ENCODE measurements at regions not wholly inside any gene's neighbourhood (a gene's known extent, or its start where the extent isn't known, plus 50 kb on each side); places are given as distances from the start of the nearest gene placed in this dataset.

DNA sequence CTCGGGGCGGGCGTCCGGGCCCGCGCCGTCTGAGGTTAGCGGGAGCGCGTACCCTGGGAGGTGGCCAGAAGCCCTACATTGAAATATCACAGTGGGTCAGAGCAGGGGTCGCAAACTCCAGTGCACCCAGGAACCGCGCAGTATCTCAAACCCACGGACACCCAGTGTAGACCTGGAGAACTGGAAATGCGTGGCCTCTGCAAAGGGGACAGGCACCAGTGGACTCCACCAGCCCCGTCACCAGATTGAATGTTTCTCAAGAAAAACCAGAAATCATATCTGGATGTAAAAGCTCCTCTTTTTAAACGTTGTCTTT, 117.6 kb upstream of the SMIM23 start:
- H3K9ac ChIP-seq (ENCODE audit: low read length), result peak overlapping the region; percentile 14
- H4K5ac ChIP-seq (ENCODE audit: low read length), result no peak overlapping the region
- no peak overlapping the region for H3K4me2 ChIP-seq (ENCODE audit: low read length)
- no CpG with 5 or more reads among the region's 17 CpGs for WGBS (ENCODE audit: extremely low coverage, insufficient coverage, low lambda C conversion rate)
- H2BK5ac ChIP-seq (ENCODE audit: low read length), result no peak overlapping the region
- no peak overlapping the region for H3K4ac ChIP-seq (ENCODE audit: low read depth, low read length)
- H3K27me3 ChIP-seq (ENCODE audit: insufficient read depth, low read length, poor library complexity), result no peaks in the 10 kb centered on the region
- H2BK15ac ChIP-seq (replicated peaks; ENCODE audit: low read depth), result no peak overlapping the region
- peak overlapping the region; percentile 11 for H3K18ac ChIP-seq (ENCODE audit: low read length)
- no peaks in the 10 kb centered on the region for H3K79me1 ChIP-seq (ENCODE audit: low read length)
- no peak overlapping the region for H3K23ac ChIP-seq (ENCODE audit: low read length)
- no peak overlapping the region for H3K27ac ChIP-seq (ENCODE audit: low read depth, low read length)
- no peaks in the 10 kb centered on the region for H3K79me2 ChIP-seq (ENCODE audit: control insufficient read depth, insufficient read depth, low read length)
- peak overlapping the region; percentile 84 for H2BK120ac ChIP-seq (ENCODE audit: low read depth, low read length)
- H2AK5ac ChIP-seq (ENCODE audit: low read length), result no peak overlapping the region
- no peak for DNase-seq
- H3K4me1 ChIP-seq (ENCODE audit: control insufficient read depth, low read depth, low read length), result no peaks in the 10 kb centered on the region
- H4K8ac ChIP-seq (ENCODE audit: low read depth, low read length), result no peak overlapping the region
- H3K4me3 ChIP-seq (ENCODE audit: low read length), result no peak overlapping the region
- no peaks in the 10 kb centered on the region for H3K36me3 ChIP-seq (ENCODE audit: control insufficient read depth, insufficient read depth, low read length)
- peak overlapping the region; percentile 57 for H3K56ac ChIP-seq (ENCODE audit: low read length)

DNA sequence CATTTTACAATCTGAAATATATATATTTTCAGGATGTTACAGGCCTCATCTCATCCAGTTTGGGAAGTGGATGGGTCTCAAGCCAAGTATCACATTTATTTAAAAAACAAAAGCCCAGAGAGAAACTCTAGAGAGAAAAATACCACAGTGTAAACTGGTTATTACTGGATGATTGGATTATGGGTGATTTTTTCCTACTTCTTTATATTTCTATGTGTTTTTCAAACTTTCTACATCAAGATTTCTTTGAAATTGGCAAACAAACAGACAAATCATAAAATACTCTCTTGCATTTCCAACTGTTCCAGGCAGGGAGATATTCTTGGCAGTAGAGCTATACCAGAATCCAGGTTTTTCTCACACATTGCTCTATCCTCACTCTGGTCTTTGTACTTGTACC, 116.0 kb upstream of the SMIM23 start:
- Histone ChIP-seq H3K79me2 (ENCODE audit: control insufficient read depth, insufficient read depth, low read length) (no peaks in the 10 kb centered on the region), H3K18ac (ENCODE audit: low read length) (no peak overlapping the region), H2BK15ac (replicated peaks; ENCODE audit: low read depth) (no peak overlapping the region), H3K23ac (ENCODE audit: low read length) (no peak overlapping the region), H3K4me2 (ENCODE audit: low read length) (no peak overlapping the region), H4K5ac (ENCODE audit: low read length) (no peak overlapping the region), H2AK5ac (ENCODE audit: low read length) (no peak overlapping the region), H3K4me1 (ENCODE audit: control insufficient read depth, low read depth, low read length) (no peaks in the 10 kb centered on the region), H3K36me3 (ENCODE audit: control insufficient read depth, insufficient read depth, low read length) (no peaks in the 10 kb centered on the region), H3K79me1 (ENCODE audit: low read length) (no peaks in the 10 kb centered on the region), H3K56ac (ENCODE audit: low read length) (no peak overlapping the region), H3K27ac (ENCODE audit: low read depth, low read length) (no peak overlapping the region), H2BK5ac (ENCODE audit: low read length) (no peak overlapping the region), H3K4ac (ENCODE audit: low read depth, low read length) (no peak overlapping the region), H3K4me3 (ENCODE audit: low read length) (no peak overlapping the region), H3K27me3 (ENCODE audit: insufficient read depth, low read length, poor library complexity) (no peaks in the 10 kb centered on the region), H2BK120ac (ENCODE audit: low read depth, low read length) (no peak overlapping the region), H4K8ac (ENCODE audit: low read depth, low read length) (no peak overlapping the region), H3K9ac (ENCODE audit: low read length) (no peak overlapping the region)
- no peak for DNase-seq

DNA sequence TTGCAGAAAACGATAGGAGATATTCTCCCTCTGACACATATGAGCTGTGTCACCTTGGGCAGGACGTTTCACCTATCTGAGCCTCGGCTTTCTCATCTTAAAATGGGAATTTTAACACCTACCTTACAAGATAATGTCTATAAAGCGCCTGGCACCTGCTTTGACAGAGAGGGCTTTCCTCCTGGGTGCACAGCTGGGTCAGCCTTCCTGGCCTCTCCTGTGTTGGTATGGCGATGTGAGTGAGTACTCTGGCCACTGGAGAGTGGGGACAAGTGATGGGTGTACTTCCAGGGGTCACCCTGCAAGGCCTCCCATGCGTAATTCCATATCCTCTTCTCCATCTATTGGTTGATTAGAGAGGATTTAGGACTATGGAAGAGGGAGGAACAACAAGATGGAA, 113.1 kb upstream of the SMIM23 start:
- no peak overlapping the region for H4K5ac ChIP-seq (ENCODE audit: low read length)
- no peak overlapping the region for H3K4me2 ChIP-seq (ENCODE audit: low read length)
- H3K27ac ChIP-seq (ENCODE audit: low read depth, low read length), result no peak overlapping the region
- H3K79me1 ChIP-seq (ENCODE audit: low read length), result no peaks in the 10 kb centered on the region
- no peak overlapping the region for H3K23ac ChIP-seq (ENCODE audit: low read length)
- DNase-seq, result no peak
- no peak overlapping the region for H2BK15ac ChIP-seq (replicated peaks; ENCODE audit: low read depth)
- H3K27me3 ChIP-seq (ENCODE audit: insufficient read depth, low read length, poor library complexity), result no peaks in the 10 kb centered on the region
- no peak overlapping the region for H4K8ac ChIP-seq (ENCODE audit: low read depth, low read length)
- H3K4me1 ChIP-seq (ENCODE audit: control insufficient read depth, low read depth, low read length), result no peaks in the 10 kb centered on the region
- no peak overlapping the region for H2BK120ac ChIP-seq (ENCODE audit: low read depth, low read length)
- no peaks in the 10 kb centered on the region for H3K79me2 ChIP-seq (ENCODE audit: control insufficient read depth, insufficient read depth, low read length)
- H3K18ac ChIP-seq (ENCODE audit: low read length), result no peak overlapping the region
- H3K36me3 ChIP-seq (ENCODE audit: control insufficient read depth, insufficient read depth, low read length), result no peaks in the 10 kb centered on the region
- no peak overlapping the region for H2AK5ac ChIP-seq (ENCODE audit: low read length)
- H3K56ac ChIP-seq (ENCODE audit: low read length), result no peak overlapping the region
- no peak overlapping the region for H3K9ac ChIP-seq (ENCODE audit: low read length)
- WGBS (ENCODE audit: extremely low coverage, insufficient coverage, low lambda C conversion rate), result no CpG with 5 or more reads among the region's 6 CpGs
- no peak overlapping the region for H2BK5ac ChIP-seq (ENCODE audit: low read length)
- no peak overlapping the region for H3K4ac ChIP-seq (ENCODE audit: low read depth, low read length)
- no peak overlapping the region for H3K4me3 ChIP-seq (ENCODE audit: low read length)

DNA sequence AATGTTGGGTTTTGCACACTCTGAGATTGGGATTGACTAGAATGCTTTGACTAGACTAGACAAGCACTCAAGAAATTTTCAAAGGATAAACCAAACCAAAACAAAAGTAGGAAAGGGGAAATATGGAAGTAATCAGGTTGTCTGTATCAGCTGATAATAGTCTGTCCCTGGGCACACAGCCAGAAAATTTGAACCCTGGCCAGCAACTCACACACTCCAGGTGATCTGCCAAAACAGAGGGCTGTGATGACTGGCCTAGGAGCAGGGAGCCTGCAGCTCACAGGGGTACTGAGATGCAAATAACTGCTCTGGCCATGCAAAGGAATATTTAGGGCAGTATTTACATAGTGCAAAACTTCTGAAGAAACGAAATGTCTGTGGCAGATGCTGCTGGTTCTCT, 112.3 kb upstream of the SMIM23 start:
- no peak overlapping the region for H2BK5ac ChIP-seq (ENCODE audit: low read length)
- no peak overlapping the region for H3K4ac ChIP-seq (ENCODE audit: low read depth, low read length)
- H4K5ac ChIP-seq (ENCODE audit: low read length), result no peak overlapping the region
- H3K4me3 ChIP-seq (ENCODE audit: low read length), result no peak overlapping the region
- no peaks in the 10 kb centered on the region for H3K79me1 ChIP-seq (ENCODE audit: low read length)
- H3K27ac ChIP-seq (ENCODE audit: low read depth, low read length), result no peak overlapping the region
- H3K56ac ChIP-seq (ENCODE audit: low read length), result no peak overlapping the region
- no peaks in the 10 kb centered on the region for H3K36me3 ChIP-seq (ENCODE audit: control insufficient read depth, insufficient read depth, low read length)
- H2AK5ac ChIP-seq (ENCODE audit: low read length), result no peak overlapping the region
- H4K8ac ChIP-seq (ENCODE audit: low read depth, low read length), result no peak overlapping the region
- H2BK15ac ChIP-seq (replicated peaks; ENCODE audit: low read depth), result no peak overlapping the region
- no peak overlapping the region for H2BK120ac ChIP-seq (ENCODE audit: low read depth, low read length)
- no peak for DNase-seq
- no peaks in the 10 kb centered on the region for H3K4me1 ChIP-seq (ENCODE audit: control insufficient read depth, low read depth, low read length)
- H3K4me2 ChIP-seq (ENCODE audit: low read length), result no peak overlapping the region
- H3K79me2 ChIP-seq (ENCODE audit: control insufficient read depth, insufficient read depth, low read length), result no peaks in the 10 kb centered on the region
- H3K23ac ChIP-seq (ENCODE audit: low read length), result no peak overlapping the region
- H3K9ac ChIP-seq (ENCODE audit: low read length), result no peak overlapping the region
- H3K27me3 ChIP-seq (ENCODE audit: insufficient read depth, low read length, poor library complexity), result no peaks in the 10 kb centered on the region
- H3K18ac ChIP-seq (ENCODE audit: low read length), result no peak overlapping the region
- no CpG with 5 or more reads among the region's 1 CpG for WGBS (ENCODE audit: extremely low coverage, insufficient coverage, low lambda C conversion rate)

DNA sequence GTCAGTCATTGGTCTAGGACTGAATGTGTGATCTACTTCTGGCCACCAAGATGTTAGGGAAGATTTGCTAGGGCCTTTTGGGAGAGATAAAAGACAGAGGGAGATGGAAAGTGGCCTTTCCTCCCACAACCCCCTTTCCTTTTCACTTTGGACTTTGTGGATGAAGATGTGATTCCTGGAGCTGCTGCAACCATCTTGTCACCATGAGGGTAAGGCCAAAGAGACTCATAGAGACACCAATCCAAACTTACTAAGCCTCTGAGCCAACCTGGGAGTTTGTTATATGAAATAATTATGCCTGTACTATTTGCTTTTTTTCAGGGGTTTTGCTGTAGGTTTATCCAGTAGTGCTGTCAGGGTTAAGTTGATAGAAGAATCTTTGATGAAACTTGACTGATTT, 111.8 kb upstream of the SMIM23 start:
- Histone ChIP-seq H3K9ac (ENCODE audit: low read length) (no peak overlapping the region), H2AK5ac (ENCODE audit: low read length) (no peak overlapping the region), H3K79me2 (ENCODE audit: control insufficient read depth, insufficient read depth, low read length) (no peaks in the 10 kb centered on the region), H3K4me3 (ENCODE audit: low read length) (no peak overlapping the region), H3K56ac (ENCODE audit: low read length) (no peak overlapping the region), H4K8ac (ENCODE audit: low read depth, low read length) (no peak overlapping the region), H3K4me1 (ENCODE audit: control insufficient read depth, low read depth, low read length) (no peaks in the 10 kb centered on the region), H3K18ac (ENCODE audit: low read length) (no peak overlapping the region), H2BK5ac (ENCODE audit: low read length) (no peak overlapping the region), H3K4me2 (ENCODE audit: low read length) (no peak overlapping the region), H3K27ac (ENCODE audit: low read depth, low read length) (no peak overlapping the region), H4K5ac (ENCODE audit: low read length) (no peak overlapping the region), H3K79me1 (ENCODE audit: low read length) (no peaks in the 10 kb centered on the region), H3K4ac (ENCODE audit: low read depth, low read length) (no peak overlapping the region), H2BK120ac (ENCODE audit: low read depth, low read length) (no peak overlapping the region), H3K27me3 (ENCODE audit: insufficient read depth, low read length, poor library complexity) (no peaks in the 10 kb centered on the region), H3K36me3 (ENCODE audit: control insufficient read depth, insufficient read depth, low read length) (no peaks in the 10 kb centered on the region), H2BK15ac (replicated peaks; ENCODE audit: low read depth) (no peak overlapping the region), H3K23ac (ENCODE audit: low read length) (no peak overlapping the region)
- DNase-seq, result no peak

DNA sequence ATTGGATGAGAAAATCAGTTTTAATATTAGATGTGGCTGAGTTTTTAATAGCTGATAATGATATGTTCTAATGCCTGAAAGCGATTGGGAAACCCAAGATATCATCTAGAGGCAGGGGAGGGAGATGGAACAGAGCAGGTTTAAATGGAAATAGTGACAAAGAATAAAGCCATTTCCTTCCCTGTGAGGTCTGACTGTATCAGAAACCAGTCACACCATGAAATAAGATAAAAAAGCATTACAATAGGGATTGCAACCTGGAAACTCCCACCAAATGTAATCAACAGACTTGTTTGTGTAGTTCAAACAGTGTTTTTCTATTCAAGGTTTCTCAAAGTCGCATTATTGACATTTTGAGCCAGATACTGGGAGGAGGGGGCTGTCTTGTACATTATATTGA, 110.1 kb upstream of the SMIM23 start:
- Histone ChIP-seq H4K5ac (ENCODE audit: low read length) (no peak overlapping the region), H4K8ac (ENCODE audit: low read depth, low read length) (no peak overlapping the region), H3K27ac (ENCODE audit: low read depth, low read length) (no peak overlapping the region), H2AK5ac (ENCODE audit: low read length) (no peak overlapping the region), H2BK15ac (replicated peaks; ENCODE audit: low read depth) (no peak overlapping the region), H3K36me3 (ENCODE audit: control insufficient read depth, insufficient read depth, low read length) (no peaks in the 10 kb centered on the region), H3K18ac (ENCODE audit: low read length) (no peak overlapping the region), H2BK120ac (ENCODE audit: low read depth, low read length) (no peak overlapping the region), H3K79me1 (ENCODE audit: low read length) (no peaks in the 10 kb centered on the region), H3K4me2 (ENCODE audit: low read length) (no peak overlapping the region), H3K23ac (ENCODE audit: low read length) (no peak overlapping the region), H3K79me2 (ENCODE audit: control insufficient read depth, insufficient read depth, low read length) (no peaks in the 10 kb centered on the region), H3K27me3 (ENCODE audit: insufficient read depth, low read length, poor library complexity) (no peaks in the 10 kb centered on the region), H3K9ac (ENCODE audit: low read length) (no peak overlapping the region), H3K56ac (ENCODE audit: low read length) (no peak overlapping the region), H3K4me3 (ENCODE audit: low read length) (no peak overlapping the region), H2BK5ac (ENCODE audit: low read length) (no peak overlapping the region), H3K4me1 (ENCODE audit: control insufficient read depth, low read depth, low read length) (no peaks in the 10 kb centered on the region), H3K4ac (ENCODE audit: low read depth, low read length) (no peak overlapping the region)
- no CpG with 5 or more reads among the region's 2 CpGs for WGBS (ENCODE audit: extremely low coverage, insufficient coverage, low lambda C conversion rate)
- no peak for DNase-seq

All from mesendoderm (in vitro differentiated cells).